Smooth muscle cell (in vitro differentiated cells): ENCODE measurements at regions not wholly inside any gene's neighbourhood (a gene's known extent, or its start where the extent isn't known, plus 50 kb on each side); places are given as distances from the start of the nearest gene placed in this dataset.
A peak's percentile ranks its signal among the peaks of the same experiment; 100 is the strongest.

Source experiments
- DNase-seq: peaks from one replicate; lab custom pipeline; 2025; ENCODE audit not compliant: unreplicated experiment; lab: John Stamatoyannopoulos, UW
- H2AFZ ChIP-seq: fragments of 200-600 bp; sonication (generic); 2 replicates; pipeline ENCODE4 v1.6.0; 2016; ENCODE audit warnings: antibody characterized with exemption, low read depth, mild to moderate bottlenecking
- H3F3A ChIP-seq: fragments of 200-600 bp; sonication (generic); 2 replicates; pipeline ENCODE4 v1.6.0; 2017; ENCODE audit warnings: antibody characterized with exemption, low read depth
- H3K27ac ChIP-seq: fragments of 200-600 bp; sonication (generic); 2 replicates; pipeline ENCODE4 v1.5.1; 2016; ENCODE audit warnings: low read depth, mild to moderate bottlenecking
- H3K27me3 ChIP-seq: fragments of 200-600 bp; sonication (generic); 2 replicates; pipeline ENCODE4 v1.6.1; 2016; ENCODE audit warnings: low read depth, mild to moderate bottlenecking
- H3K36me3 ChIP-seq: fragments of 200-600 bp; sonication (generic); 2 replicates; pipeline ENCODE4 v1.5.1; 2016; ENCODE audit warnings: low read depth
- H3K4me1 ChIP-seq: fragments of 200-600 bp; sonication (generic); 2 replicates; pipeline ENCODE4 v1.5.1; 2016; ENCODE audit warnings: low read depth
- H3K4me2 ChIP-seq: fragments of 200-600 bp; sonication (generic); 2 replicates; pipeline ENCODE4 v1.6.0; 2016; ENCODE audit warnings: mild to moderate bottlenecking
- H3K4me3 ChIP-seq: fragments of 200-600 bp; sonication (generic); 2 replicates; pipeline ENCODE4 v1.5.1; 2016; ENCODE audit warnings: mild to moderate bottlenecking
- H3K79me2 ChIP-seq: fragments of 200-600 bp; sonication (generic); 2 replicates; pipeline ENCODE4 v1.6.0; 2016; ENCODE audit warnings: low read depth, mild to moderate bottlenecking
- H3K9ac ChIP-seq: fragments of 200-600 bp; sonication (generic); 2 replicates; pipeline ENCODE4 v1.6.0; 2016; ENCODE audit warnings: low read depth
- H3K9me3 ChIP-seq: fragments of 200-600 bp; sonication (generic); replicated peaks from 2 replicates; pipeline ENCODE4 v1.5.1; 2016; ENCODE audit warnings: low read depth
- H4K20me1 ChIP-seq: fragments of 200-600 bp; sonication (generic); 2 replicates; pipeline ENCODE4 v1.6.0; 2016; ENCODE audit warnings: low read depth
- CTCF ChIP-seq: fragments of 200-600 bp; sonication (generic); IDR thresholded peaks from 2 replicates; pipeline ENCODE4 v1.5.1; 2017; ENCODE audit warnings: borderline replicate concordance, mild to moderate bottlenecking, antibody characterized with exemption; ENCODE audit not compliant: insufficient read depth, poor library complexity, severe bottlenecking
- WGBS: methylation state at CpG from one replicate; pipeline ENCODE4 v1.1.7; 2016; ENCODE audit warnings: low lambda C conversion rate; 5-methylcytosine and 5-hydroxymethylcytosine counted together

- Histone ChIP-seq H2AFZ (no peak overlapping the region), H3K27me3 (no peaks in the 10 kb centered on the region), H3K9ac (no peak overlapping the region), H3K4me3 (no peak overlapping the region), H3K4me1 (no peaks in the 10 kb centered on the region), H3K27ac (no peak overlapping the region), H3K4me2 (no peak overlapping the region), H3K36me3 (no peaks in the 10 kb centered on the region), H3K9me3 (no peaks in the 10 kb centered on the region), H4K20me1 (no peaks in the 10 kb centered on the region), H3F3A (no peaks in the 10 kb centered on the region), H3K79me2 (no peaks in the 10 kb centered on the region)
- no peak for TF ChIP-seq CTCF
- DNase-seq = no peak
- 88% methylated on average over 5 of the region's 5 CpGs for WGBS
These were observed 72.4 kb upstream of the NEK7 start for GRCh38 chr1:198084241-198084908.

- no peak for TF ChIP-seq CTCF
- no peak for DNase-seq
- H3K4me2 ChIP-seq = no peak overlapping the region
- no peak overlapping the region for H2AFZ ChIP-seq
- no peaks in the 10 kb centered on the region for H3K4me1 ChIP-seq
- no peaks in the 10 kb centered on the region for H4K20me1 ChIP-seq
- H3K9me3 ChIP-seq = no peaks in the 10 kb centered on the region
- WGBS = 94% methylated on average over 1 of the region's 1 CpG
- no peak overlapping the region for H3K4me3 ChIP-seq
- no peak overlapping the region for H3K27ac ChIP-seq
- H3F3A ChIP-seq = no peaks in the 10 kb centered on the region
- no peaks in the 10 kb centered on the region for H3K27me3 ChIP-seq
- no peaks in the 10 kb centered on the region for H3K36me3 ChIP-seq
- no peak overlapping the region for H3K9ac ChIP-seq
- no peaks in the 10 kb centered on the region for H3K79me2 ChIP-seq
These were observed 70.6 kb upstream of the NEK7 start for GRCh38 chr1:198086051-198086745.

DNA sequence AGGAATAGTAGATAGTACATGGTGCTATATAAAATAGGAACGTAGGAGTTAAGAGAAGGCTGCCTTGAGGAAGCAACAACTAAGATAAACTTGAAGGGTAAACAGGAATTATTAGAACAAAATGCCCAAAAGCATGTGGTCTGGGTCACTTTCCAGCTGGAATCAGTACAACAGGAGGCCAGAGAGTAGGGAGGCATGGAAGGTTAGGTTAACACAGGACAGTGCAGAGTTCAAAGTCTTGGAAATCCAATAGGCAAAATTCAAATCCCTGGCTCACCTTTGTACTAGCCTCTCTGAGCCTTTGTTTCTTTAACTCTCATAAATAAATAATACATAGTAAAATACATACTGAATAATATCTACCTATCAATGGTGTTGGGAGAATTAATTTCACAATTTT lies 69.0 kb upstream of the NEK7 start:
- Histone ChIP-seq H2AFZ (peak overlapping the region; percentile 44), H3K9me3 (no peaks in the 10 kb centered on the region), H3K4me2 (peak overlapping the region; percentile 54), H4K20me1 (no peaks in the 10 kb centered on the region), H3K27me3 (no peaks in the 10 kb centered on the region), H3K27ac (peak overlapping the region; percentile 31), H3K36me3 (no peaks in the 10 kb centered on the region), H3K9ac (no peak overlapping the region), H3K4me3 (no peak overlapping the region), H3K79me2 (no peaks in the 10 kb centered on the region), H3K4me1 (no peaks in the 10 kb centered on the region), H3F3A (no peaks in the 10 kb centered on the region)
- 69% methylated on average over 1 of the region's 1 CpG for WGBS
- DNase-seq = no peak
- no peak for TF ChIP-seq CTCF
